GM23338 (cell line): ENCODE measurements at regions not wholly inside any gene's neighbourhood (a gene's known extent, or its start where the extent isn't known, plus 50 kb on each side); places are given as distances from the start of the nearest gene placed in this dataset.
"Not testable (repeated sequence)": the region's sequence is repeated elsewhere in the genome, so short reads cannot be mapped to it uniquely, and the experiment has no call there.

Experiments
- ATAC-seq: fragments of 200-7000 bp; cut with Tn5 transposase; 3 replicates; pipeline ENCODE4 v1.9.1; 2020
- DNase-seq: peaks from one replicate; pipeline ENCODE4 v3.0.0-alpha.2; 2015; ENCODE audit warnings: low spot score
- H2AFZ ChIP-seq: fragments of 200-600 bp; sonication (generic); 2 replicates; pipeline ENCODE4 v1.8.0; 2016; ENCODE audit warnings: antibody characterized with exemption, mild to moderate bottlenecking, moderate library complexity
- H3F3A ChIP-seq: fragments of 200-600 bp; sonication (generic); replicated peaks from 2 replicates; pipeline ENCODE4 v1.8.0; 2017; ENCODE audit warnings: antibody characterized with exemption, mixed run types, low read depth
- H3K27ac ChIP-seq: fragments of 200-600 bp; sonication (generic); 2 replicates; pipeline ENCODE4 v1.6.1; 2016; ENCODE audit warnings: low read depth
- H3K27me3 ChIP-seq: fragments of 200-600 bp; sonication (generic); 2 replicates; pipeline ENCODE4 v1.8.0; 2016; ENCODE audit warnings: mild to moderate bottlenecking, mixed run types, moderate library complexity; ENCODE audit not compliant: insufficient read depth
- H3K36me3 ChIP-seq: fragments of 200-600 bp; sonication (generic); 2 replicates; pipeline ENCODE4 v1.8.0; 2016; ENCODE audit warnings: mild to moderate bottlenecking; ENCODE audit not compliant: insufficient read depth
- H3K4me1 ChIP-seq: fragments of 200-600 bp; sonication (generic); 2 replicates; pipeline ENCODE4 v1.8.0; 2016; ENCODE audit warnings: mild to moderate bottlenecking, moderate library complexity; ENCODE audit not compliant: insufficient read depth
- H3K4me2 ChIP-seq: fragments of 200-600 bp; sonication (generic); 2 replicates; pipeline ENCODE4 v1.7.1; 2017; ENCODE audit warnings: mixed run types
- H3K4me3 ChIP-seq: fragments of 200-600 bp; sonication (generic); 2 replicates; pipeline ENCODE4 v1.6.1; 2016; ENCODE audit warnings: mixed run types
- H3K79me2 ChIP-seq: fragments of 200-600 bp; sonication (generic); replicated peaks from 2 replicates; pipeline ENCODE4 v1.8.0; 2017; ENCODE audit warnings: mild to moderate bottlenecking; ENCODE audit not compliant: insufficient read depth
- H3K9me2 ChIP-seq: fragments of 200-600 bp; sonication (generic); 2 replicates; pipeline ENCODE4 v1.8.0; 2017; ENCODE audit not compliant: insufficient read depth
- H4K20me1 ChIP-seq: fragments of 200-600 bp; sonication (generic); replicated peaks from 2 replicates; pipeline ENCODE4 v1.8.0; 2017; ENCODE audit warnings: mild to moderate bottlenecking; ENCODE audit not compliant: insufficient read depth
- H3K27ac Mint-ChIP-seq: 2 replicates; pipeline ENCODE4 v1.8.0; 2020; ENCODE audit warnings: inconsistent platforms, mild to moderate bottlenecking, moderate library complexity, mixed read lengths
- H3K27me3 Mint-ChIP-seq: 3 replicates; pipeline ENCODE4 v1.8.0; 2022; ENCODE audit warnings: low read depth, mild to moderate bottlenecking, moderate library complexity, mixed read lengths, inconsistent platforms; ENCODE audit not compliant: insufficient read depth, poor library complexity
- H3K36me3 Mint-ChIP-seq: 3 replicates; pipeline ENCODE4 v1.8.0; 2021; ENCODE audit warnings: low read depth, mild to moderate bottlenecking, inconsistent platforms, moderate library complexity, mixed read lengths
- H3K4me1 Mint-ChIP-seq: 3 replicates; pipeline ENCODE4 v1.8.0; 2020; ENCODE audit warnings: mild to moderate bottlenecking, inconsistent platforms, mixed read lengths
- H3K4me3 Mint-ChIP-seq: 3 replicates; pipeline ENCODE4 v1.8.0; 2021; ENCODE audit warnings: moderate library complexity, mild to moderate bottlenecking, inconsistent platforms, mixed read lengths
- H3K9me3 Mint-ChIP-seq: 3 replicates; pipeline ENCODE4 v1.8.0; 2020; ENCODE audit warnings: moderate library complexity, mild to moderate bottlenecking, inconsistent platforms, mixed read lengths
- CREB1 ChIP-seq: fragments of 250-450 bp; sonication (Bioruptor Pico); IDR thresholded peaks from 2 replicates; pipeline ENCODE4 v1.5.0; 2020; ENCODE audit warnings: low read depth, mild to moderate bottlenecking, moderate library complexity
- EZH2 ChIP-seq: fragments of 200-600 bp; sonication (generic); IDR thresholded peaks from one replicate; pipeline ENCODE4 v1.8.0; 2017; ENCODE audit warnings: antibody characterized with exemption, mild to moderate bottlenecking, low read depth; ENCODE audit not compliant: unreplicated experiment
- JUNB ChIP-seq: IDR thresholded peaks from one replicate; pipeline ENCODE4 v1.6.1; 2016; ENCODE audit warnings: antibody characterized with exemption; ENCODE audit not compliant: unreplicated experiment
- POLR2AphosphoS5 ChIP-seq: IDR thresholded peaks from 2 replicates; pipeline ENCODE4 v1.6.1; 2016; ENCODE audit warnings: antibody characterized with exemption, low read depth
- STAT1 ChIP-seq: IDR thresholded peaks from one replicate; pipeline ENCODE4 v1.6.1; 2016; ENCODE audit warnings: antibody characterized with exemption; ENCODE audit not compliant: unreplicated experiment
- ZNF331 ChIP-seq: fragments of 250-450 bp; sonication (Bioruptor Pico); IDR thresholded peaks from 2 replicates; pipeline ENCODE4 v1.5.0; 2020; ENCODE audit warnings: low read depth, mild to moderate bottlenecking, moderate library complexity
- TF ChIP-seq, protein P1 (sequence below): IDR thresholded peaks from 2 replicates; pipeline ENCODE4 v1.6.1; 2016; ENCODE audit warnings: antibody characterized with exemption
- TF ChIP-seq, protein P2 (sequence below): fragments of 250-450 bp; sonication (Bioruptor Pico); IDR thresholded peaks from 2 replicates; pipeline ENCODE4 v1.5.0; 2020; ENCODE audit warnings: mild to moderate bottlenecking, moderate library complexity
- TF ChIP-seq, protein P3 (sequence below): IDR thresholded peaks from one replicate; pipeline ENCODE4 v1.6.1; 2018; ENCODE audit warnings: antibody characterized with exemption; ENCODE audit not compliant: unreplicated experiment
- TF ChIP-seq, protein P4 (sequence below), 2 experiments: fragments of 200-600 bp in 1 of 2; sonication (generic) in 1 of 2; conservative IDR thresholded peaks; 2 replicates each; pipeline versions ENCODE4 v1.5.1 to v1.6.1; 2016 to 2017; ENCODE audit warnings: antibody characterized with exemption in 2 of 2, low read depth in 2 of 2, mild to moderate bottlenecking in 2 of 2, moderate library complexity in 1 of 2

DNA sequence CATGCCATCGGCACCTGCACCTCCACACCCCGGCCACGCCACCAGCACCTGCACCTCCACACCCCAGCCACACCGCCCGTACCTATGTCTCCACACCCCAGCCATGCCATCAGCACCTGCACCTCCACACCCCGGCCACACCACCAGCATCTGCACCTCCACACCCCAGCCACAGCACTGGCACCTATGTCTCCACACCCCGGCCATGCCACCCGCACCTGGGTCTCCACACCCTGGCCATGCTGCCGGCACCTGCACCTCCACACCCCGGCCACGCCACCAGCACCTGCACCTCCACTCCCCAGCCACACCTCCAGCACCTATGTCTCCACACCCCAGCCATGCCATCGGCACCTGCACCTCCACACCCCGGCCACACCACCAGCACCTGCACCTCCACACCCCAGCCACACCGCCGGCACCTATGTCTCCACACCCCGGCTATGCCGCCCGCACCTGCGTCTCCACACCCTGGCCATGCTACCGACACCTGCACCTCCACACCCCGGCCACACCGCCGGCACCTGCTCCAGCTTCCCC is 390.3 kb upstream of the MYT1L start:
- H3K4me1 Mint-ChIP-seq = no peaks in the 10 kb centered on the region; the same call in 2 of the 3 replicates
- H4K20me1 ChIP-seq = no peaks in the 10 kb centered on the region
- H3K9me2 ChIP-seq = 0 out of 2 replicates have a peak, but pooled peaks cover 4% of the 10 kb centered on the region
- H2AFZ ChIP-seq = no peak overlapping the region
- H3K36me3 ChIP-seq = no peaks in the 10 kb centered on the region
- H3K36me3 Mint-ChIP-seq = no peaks in the 10 kb centered on the region
- peaks cover 2% of the 10 kb centered on the region for H3K27me3 Mint-ChIP-seq
- no peak overlapping the region for H3K4me3 ChIP-seq
- no peak for TF ChIP-seq POLR2AphosphoS5
- no peak for TF ChIP-seq ZNF331 (CRISPR knock-in tag)
- TF ChIP-seq CREB1 = no peak
- no peak for TF ChIP-seq STAT1
- no peak for TF ChIP-seq EZH2
- TF ChIP-seq, protein P1, sequence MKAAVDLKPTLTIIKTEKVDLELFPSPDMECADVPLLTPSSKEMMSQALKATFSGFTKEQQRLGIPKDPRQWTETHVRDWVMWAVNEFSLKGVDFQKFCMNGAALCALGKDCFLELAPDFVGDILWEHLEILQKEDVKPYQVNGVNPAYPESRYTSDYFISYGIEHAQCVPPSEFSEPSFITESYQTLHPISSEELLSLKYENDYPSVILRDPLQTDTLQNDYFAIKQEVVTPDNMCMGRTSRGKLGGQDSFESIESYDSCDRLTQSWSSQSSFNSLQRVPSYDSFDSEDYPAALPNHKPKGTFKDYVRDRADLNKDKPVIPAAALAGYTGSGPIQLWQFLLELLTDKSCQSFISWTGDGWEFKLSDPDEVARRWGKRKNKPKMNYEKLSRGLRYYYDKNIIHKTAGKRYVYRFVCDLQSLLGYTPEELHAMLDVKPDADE = no peak
- no peak for TF ChIP-seq JUNB
- TF ChIP-seq, protein P2, sequence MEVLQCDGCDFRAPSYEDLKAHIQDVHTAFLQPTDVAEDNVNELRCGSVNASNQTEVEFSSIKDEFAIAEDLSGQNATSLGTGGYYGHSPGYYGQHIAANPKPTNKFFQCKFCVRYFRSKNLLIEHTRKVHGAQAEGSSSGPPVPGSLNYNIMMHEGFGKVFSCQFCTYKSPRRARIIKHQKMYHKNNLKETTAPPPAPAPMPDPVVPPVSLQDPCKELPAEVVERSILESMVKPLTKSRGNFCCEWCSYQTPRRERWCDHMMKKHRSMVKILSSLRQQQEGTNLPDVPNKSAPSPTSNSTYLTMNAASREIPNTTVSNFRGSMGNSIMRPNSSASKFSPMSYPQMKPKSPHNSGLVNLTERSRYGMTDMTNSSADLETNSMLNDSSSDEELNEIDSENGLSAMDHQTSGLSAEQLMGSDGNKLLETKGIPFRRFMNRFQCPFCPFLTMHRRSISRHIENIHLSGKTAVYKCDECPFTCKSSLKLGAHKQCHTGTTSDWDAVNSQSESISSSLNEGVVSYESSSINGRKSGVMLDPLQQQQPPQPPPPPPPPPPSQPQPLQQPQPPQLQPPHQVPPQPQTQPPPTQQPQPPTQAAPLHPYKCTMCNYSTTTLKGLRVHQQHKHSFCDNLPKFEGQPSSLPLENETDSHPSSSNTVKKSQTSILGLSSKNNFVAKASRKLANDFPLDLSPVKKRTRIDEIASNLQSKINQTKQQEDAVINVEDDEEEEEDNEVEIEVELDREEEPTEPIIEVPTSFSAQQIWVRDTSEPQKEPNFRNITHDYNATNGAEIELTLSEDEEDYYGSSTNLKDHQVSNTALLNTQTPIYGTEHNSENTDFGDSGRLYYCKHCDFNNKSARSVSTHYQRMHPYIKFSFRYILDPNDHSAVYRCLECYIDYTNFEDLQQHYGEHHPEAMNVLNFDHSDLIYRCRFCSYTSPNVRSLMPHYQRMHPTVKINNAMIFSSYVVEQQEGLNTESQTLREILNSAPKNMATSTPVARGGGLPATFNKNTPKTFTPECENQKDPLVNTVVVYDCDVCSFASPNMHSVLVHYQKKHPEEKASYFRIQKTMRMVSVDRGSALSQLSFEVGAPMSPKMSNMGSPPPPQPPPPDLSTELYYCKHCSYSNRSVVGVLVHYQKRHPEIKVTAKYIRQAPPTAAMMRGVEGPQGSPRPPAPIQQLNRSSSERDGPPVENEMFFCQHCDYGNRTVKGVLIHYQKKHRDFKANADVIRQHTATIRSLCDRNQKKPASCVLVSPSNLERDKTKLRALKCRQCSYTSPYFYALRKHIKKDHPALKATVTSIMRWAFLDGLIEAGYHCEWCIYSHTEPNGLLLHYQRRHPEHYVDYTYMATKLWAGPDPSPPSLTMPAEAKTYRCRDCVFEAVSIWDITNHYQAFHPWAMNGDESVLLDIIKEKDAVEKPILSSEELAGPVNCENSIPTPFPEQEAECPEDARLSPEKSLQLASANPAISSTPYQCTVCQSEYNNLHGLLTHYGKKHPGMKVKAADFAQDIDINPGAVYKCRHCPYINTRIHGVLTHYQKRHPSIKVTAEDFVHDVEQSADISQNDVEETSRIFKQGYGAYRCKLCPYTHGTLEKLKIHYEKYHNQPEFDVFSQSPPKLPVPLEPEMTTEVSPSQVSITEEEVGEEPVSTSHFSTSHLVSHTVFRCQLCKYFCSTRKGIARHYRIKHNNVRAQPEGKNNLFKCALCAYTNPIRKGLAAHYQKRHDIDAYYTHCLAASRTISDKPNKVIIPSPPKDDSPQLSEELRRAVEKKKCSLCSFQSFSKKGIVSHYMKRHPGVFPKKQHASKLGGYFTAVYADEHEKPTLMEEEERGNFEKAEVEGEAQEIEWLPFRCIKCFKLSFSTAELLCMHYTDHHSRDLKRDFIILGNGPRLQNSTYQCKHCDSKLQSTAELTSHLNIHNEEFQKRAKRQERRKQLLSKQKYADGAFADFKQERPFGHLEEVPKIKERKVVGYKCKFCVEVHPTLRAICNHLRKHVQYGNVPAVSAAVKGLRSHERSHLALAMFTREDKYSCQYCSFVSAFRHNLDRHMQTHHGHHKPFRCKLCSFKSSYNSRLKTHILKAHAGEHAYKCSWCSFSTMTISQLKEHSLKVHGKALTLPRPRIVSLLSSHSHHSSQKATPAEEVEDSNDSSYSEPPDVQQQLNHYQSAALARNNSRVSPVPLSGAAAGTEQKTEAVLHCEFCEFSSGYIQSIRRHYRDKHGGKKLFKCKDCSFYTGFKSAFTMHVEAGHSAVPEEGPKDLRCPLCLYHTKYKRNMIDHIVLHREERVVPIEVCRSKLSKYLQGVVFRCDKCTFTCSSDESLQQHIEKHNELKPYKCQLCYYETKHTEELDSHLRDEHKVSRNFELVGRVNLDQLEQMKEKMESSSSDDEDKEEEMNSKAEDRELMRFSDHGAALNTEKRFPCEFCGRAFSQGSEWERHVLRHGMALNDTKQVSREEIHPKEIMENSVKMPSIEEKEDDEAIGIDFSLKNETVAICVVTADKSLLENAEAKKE (CRISPR knock-in tag) = no peak
- TF ChIP-seq, protein P3, sequence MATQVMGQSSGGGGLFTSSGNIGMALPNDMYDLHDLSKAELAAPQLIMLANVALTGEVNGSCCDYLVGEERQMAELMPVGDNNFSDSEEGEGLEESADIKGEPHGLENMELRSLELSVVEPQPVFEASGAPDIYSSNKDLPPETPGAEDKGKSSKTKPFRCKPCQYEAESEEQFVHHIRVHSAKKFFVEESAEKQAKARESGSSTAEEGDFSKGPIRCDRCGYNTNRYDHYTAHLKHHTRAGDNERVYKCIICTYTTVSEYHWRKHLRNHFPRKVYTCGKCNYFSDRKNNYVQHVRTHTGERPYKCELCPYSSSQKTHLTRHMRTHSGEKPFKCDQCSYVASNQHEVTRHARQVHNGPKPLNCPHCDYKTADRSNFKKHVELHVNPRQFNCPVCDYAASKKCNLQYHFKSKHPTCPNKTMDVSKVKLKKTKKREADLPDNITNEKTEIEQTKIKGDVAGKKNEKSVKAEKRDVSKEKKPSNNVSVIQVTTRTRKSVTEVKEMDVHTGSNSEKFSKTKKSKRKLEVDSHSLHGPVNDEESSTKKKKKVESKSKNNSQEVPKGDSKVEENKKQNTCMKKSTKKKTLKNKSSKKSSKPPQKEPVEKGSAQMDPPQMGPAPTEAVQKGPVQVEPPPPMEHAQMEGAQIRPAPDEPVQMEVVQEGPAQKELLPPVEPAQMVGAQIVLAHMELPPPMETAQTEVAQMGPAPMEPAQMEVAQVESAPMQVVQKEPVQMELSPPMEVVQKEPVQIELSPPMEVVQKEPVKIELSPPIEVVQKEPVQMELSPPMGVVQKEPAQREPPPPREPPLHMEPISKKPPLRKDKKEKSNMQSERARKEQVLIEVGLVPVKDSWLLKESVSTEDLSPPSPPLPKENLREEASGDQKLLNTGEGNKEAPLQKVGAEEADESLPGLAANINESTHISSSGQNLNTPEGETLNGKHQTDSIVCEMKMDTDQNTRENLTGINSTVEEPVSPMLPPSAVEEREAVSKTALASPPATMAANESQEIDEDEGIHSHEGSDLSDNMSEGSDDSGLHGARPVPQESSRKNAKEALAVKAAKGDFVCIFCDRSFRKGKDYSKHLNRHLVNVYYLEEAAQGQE = no peak
- TF ChIP-seq, protein P4, sequence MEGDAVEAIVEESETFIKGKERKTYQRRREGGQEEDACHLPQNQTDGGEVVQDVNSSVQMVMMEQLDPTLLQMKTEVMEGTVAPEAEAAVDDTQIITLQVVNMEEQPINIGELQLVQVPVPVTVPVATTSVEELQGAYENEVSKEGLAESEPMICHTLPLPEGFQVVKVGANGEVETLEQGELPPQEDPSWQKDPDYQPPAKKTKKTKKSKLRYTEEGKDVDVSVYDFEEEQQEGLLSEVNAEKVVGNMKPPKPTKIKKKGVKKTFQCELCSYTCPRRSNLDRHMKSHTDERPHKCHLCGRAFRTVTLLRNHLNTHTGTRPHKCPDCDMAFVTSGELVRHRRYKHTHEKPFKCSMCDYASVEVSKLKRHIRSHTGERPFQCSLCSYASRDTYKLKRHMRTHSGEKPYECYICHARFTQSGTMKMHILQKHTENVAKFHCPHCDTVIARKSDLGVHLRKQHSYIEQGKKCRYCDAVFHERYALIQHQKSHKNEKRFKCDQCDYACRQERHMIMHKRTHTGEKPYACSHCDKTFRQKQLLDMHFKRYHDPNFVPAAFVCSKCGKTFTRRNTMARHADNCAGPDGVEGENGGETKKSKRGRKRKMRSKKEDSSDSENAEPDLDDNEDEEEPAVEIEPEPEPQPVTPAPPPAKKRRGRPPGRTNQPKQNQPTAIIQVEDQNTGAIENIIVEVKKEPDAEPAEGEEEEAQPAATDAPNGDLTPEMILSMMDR (conservative IDR thresholded peaks at IDR 0.05; ENCODE audit: low read depth in 2 of 2) = no peak
- no peaks in the 10 kb centered on the region for H3K4me1 ChIP-seq
- no peaks in the 10 kb centered on the region for H3F3A ChIP-seq
- no peak for ATAC-seq
- DNase-seq = no peak
- no peak overlapping the region for H3K4me3 Mint-ChIP-seq
- H3K27ac ChIP-seq = no peak overlapping the region
- no peak overlapping the region for H3K4me2 ChIP-seq
- H3K9me3 Mint-ChIP-seq = no peaks in the 10 kb centered on the region
- no peaks in the 10 kb centered on the region for H3K27me3 ChIP-seq
- no peak overlapping the region for H3K27ac Mint-ChIP-seq
- H3K79me2 ChIP-seq = no peaks in the 10 kb centered on the region

DNA sequence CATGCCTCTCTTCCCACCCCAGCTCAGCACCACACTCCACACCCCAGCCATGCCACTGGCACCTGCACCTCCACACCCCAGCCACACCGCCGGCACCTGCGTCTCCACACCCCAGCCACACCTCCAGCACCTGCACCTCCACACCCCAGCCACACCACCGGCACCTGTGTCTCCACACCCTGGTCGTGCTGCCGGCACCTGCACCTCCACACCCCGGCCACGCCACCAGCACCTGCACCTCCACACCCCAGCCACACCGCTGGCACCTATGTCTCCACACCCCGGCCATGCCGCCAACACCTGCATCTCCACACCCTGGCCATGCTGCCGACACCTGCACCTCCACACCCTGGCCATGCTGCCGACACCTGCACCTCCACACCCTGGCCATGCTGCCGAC is 389.7 kb upstream of the MYT1L start:
- H3K36me3 ChIP-seq, ATAC-seq, H3K9me2 ChIP-seq, H3K4me2 ChIP-seq, H3K4me3 Mint-ChIP-seq, H2AFZ ChIP-seq, H3F3A ChIP-seq, H3K4me1 Mint-ChIP-seq, H3K4me1 ChIP-seq, H3K9me3 Mint-ChIP-seq, H4K20me1 ChIP-seq, DNase-seq, H3K27ac Mint-ChIP-seq, H3K36me3 Mint-ChIP-seq, H3K27me3 Mint-ChIP-seq, H3K79me2 ChIP-seq, H3K4me3 ChIP-seq, H3K27ac ChIP-seq, H3K27me3 ChIP-seq: not testable (repeated sequence)
